Lower leg skin (tissue), 4 donors: ENCODE measurements at regions not wholly inside any gene's neighbourhood (a gene's known extent, or its start where the extent isn't known, plus 50 kb on each side); places are given as distances from the start of the nearest gene placed in this dataset.

Source experiments
- DNase-seq, 2 donors: peaks; one replicate each; pipeline ENCODE4 v3.0.0-alpha.2; 2019; ENCODE audit warnings: low spot score in 2 of 2
- H3K4me3 ChIP-seq: fragments of 200-600 bp; sonication (generic); 2 replicates; pipeline ENCODE4 v1.5.1; 2017; ENCODE audit warnings: mild to moderate bottlenecking, low read depth; ENCODE audit not compliant: poor library complexity, severe bottlenecking
- CTCF ChIP-seq, 3 donors: fragments of 450-650 bp; IDR thresholded peaks; one replicate each; pipeline ENCODE4 v1.5.1; 2016; ENCODE audit warnings: antibody characterized with exemption in 3 of 3, mild to moderate bottlenecking in 3 of 3, moderate library complexity in 2 of 3
- POLR2A ChIP-seq, 2 donors: fragments of 450-650 bp; IDR thresholded peaks; one replicate each; pipeline ENCODE4 v1.6.1; 2016 to 2017; ENCODE audit warnings: antibody characterized with exemption in 2 of 2, mild to moderate bottlenecking in 1 of 2, moderate library complexity in 1 of 2
- WGBS, 2 donors: methylation state at CpG; one replicate each; pipeline ENCODE4 v1.1.5; 2018; 5-methylcytosine and 5-hydroxymethylcytosine counted together
- intact Hi-C: fragments of 100-400 bp; cut with DNase I; formaldehyde crosslinking; loops from one replicate; pipeline ENCODE4 v1.15.0; 2023; ENCODE audit warnings: low total_unique reads

- intact Hi-C loops: loop anchor here (10.0 kb wide), 1 partner anchor 1840 kb away; no protein-coding TSS in a partner anchor
- no peak for DNase-seq
- WGBS, 2 donors: 56 to 73% methylated on average over 2 of the region's 2 CpGs
- H3K4me3 ChIP-seq: no peak overlapping the region
- TF ChIP-seq POLR2A (IDR thresholded peaks at IDR 0.05): no peak
- no peak for TF ChIP-seq CTCF (IDR thresholded peaks at IDR 0.05)
Observed at GRCh38 chr15:81544385-81544784, 170.4 kb upstream of the TMC3 start.

DNA sequence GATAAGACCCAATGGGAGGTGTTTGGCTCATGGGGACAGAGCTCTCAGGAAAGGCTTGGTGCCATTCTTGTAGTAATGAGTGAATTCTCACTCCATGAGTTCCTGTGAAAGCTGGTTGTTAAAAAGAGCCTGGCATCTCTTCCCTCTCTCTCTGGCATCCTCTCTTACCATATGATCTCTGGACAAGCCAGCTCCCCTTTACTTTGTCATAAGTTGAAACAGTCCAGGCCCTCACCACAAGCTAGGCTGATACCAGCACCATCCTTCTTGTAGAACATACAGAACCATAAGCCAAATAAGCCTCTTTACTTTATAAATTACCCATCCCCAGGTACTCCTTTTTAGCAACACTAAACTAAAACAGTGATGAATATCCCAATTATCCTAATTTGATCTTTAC is 166.9 kb upstream of the TMC3 start:
- TF ChIP-seq CTCF (IDR thresholded peaks at IDR 0.05): no peak
- TF ChIP-seq POLR2A (IDR thresholded peaks at IDR 0.05): no peak
- no peak overlapping the region for H3K4me3 ChIP-seq
- no peak for DNase-seq
- intact Hi-C loops: loop anchor here (10.0 kb wide), 1 partner anchor 1836 kb away; no protein-coding TSS in a partner anchor

GRCh38 chr15:81536356-81536755 is 162.3 kb upstream of the TMC3 start:
- TF ChIP-seq POLR2A (IDR thresholded peaks at IDR 0.05) (no peak), CTCF (IDR thresholded peaks at IDR 0.05) (no peak)
- no peak for DNase-seq
- intact Hi-C loops: no loop called here
- H3K4me3 ChIP-seq: no peak overlapping the region
- 64% methylated on average over 6 of the region's 6 CpGs for WGBS, 2 donors

GRCh38 chr15:81534124-81534523 is 160.1 kb upstream of the TMC3 start:
- WGBS, 2 donors: 63 to 76% methylated on average over 1 of the region's 1 CpG
- no peak for TF ChIP-seq CTCF (IDR thresholded peaks at IDR 0.05)
- no peak overlapping the region for H3K4me3 ChIP-seq
- intact Hi-C loops: no loop called here
- DNase-seq: no peak

- intact Hi-C loops: no loop called here
- WGBS, 2 donors: 79 to 86% methylated on average over 1 of the region's 1 CpG
- DNase-seq: no peak
Observed at GRCh38 chr15:81532001-81532400, 158.0 kb upstream of the TMC3 start.

GRCh38 chr15:81531109-81531592 is 157.1 kb upstream of the TMC3 start:
- TF ChIP-seq POLR2A (IDR thresholded peaks at IDR 0.05) (no peak), CTCF (IDR thresholded peaks at IDR 0.05) (no peak)
- no peak for DNase-seq
- H3K4me3 ChIP-seq: no peak overlapping the region
- intact Hi-C loops: no loop called here
- WGBS, 2 donors: 36 to 44% methylated on average over 10 of the region's 10 CpGs

More at GRCh38 chr15:81532001-81532400, 158.0 kb upstream of the TMC3 start:
- TF ChIP-seq POLR2A (IDR thresholded peaks at IDR 0.05): no peak
- no peak overlapping the region for H3K4me3 ChIP-seq
